ENCODE measurements at regions not wholly inside any gene's neighbourhood (a gene's known extent, or its start where the extent isn't known, plus 50 kb on each side); places are given as distances from the start of the nearest gene placed in this dataset.

- DNase-seq (no peak), ATAC-seq (ENCODE audit: low read depth in 2 of 2) (no peak)
- no peaks in the 10 kb centered on the region for H3K4me1 Mint-ChIP-seq
- H3K27ac Mint-ChIP-seq = no peak overlapping the region
- H3K4me3 Mint-ChIP-seq = no peak overlapping the region
- H3K27me3 Mint-ChIP-seq = no peaks in the 10 kb centered on the region
- H3K27me3 ChIP-seq (ENCODE audit: control insufficient read depth, insufficient read depth, low read length) = no peaks in the 10 kb centered on the region
- peaks cover 0 to 4% of the 10 kb centered on the region in 2 experiments for H3K9me3 ChIP-seq (ENCODE audit: control insufficient read depth in 2 of 2, low read length in 2 of 2)
- H3K4me1 ChIP-seq (ENCODE audit: control insufficient read depth, insufficient read depth, low read length, poor library complexity, severe bottlenecking) = no peaks in the 10 kb centered on the region
- H3K36me3 ChIP-seq (ENCODE audit: control insufficient read depth, insufficient read depth, low read length) = no peaks in the 10 kb centered on the region
- no peak overlapping the region for H3K4me3 ChIP-seq (ENCODE audit: low read depth, low read length)
- H3K36me3 Mint-ChIP-seq = no peaks in the 10 kb centered on the region
- peaks cover 1 to 27% (median 5%) of the 10 kb centered on the region in 7 donors for H3K9me3 Mint-ChIP-seq
- H3K27ac ChIP-seq (ENCODE audit: insufficient read depth, low read length, poor library complexity, severe bottlenecking) = no peak overlapping the region
Observed at GRCh38 chr14:84987042-84987441, 542.9 kb upstream of the FLRT2 start.

GRCh38 chr14:84988357-84988756, 541.6 kb upstream of the FLRT2 start:
- ATAC-seq (ENCODE audit: low read depth in 2 of 2) = no peak
- peaks cover 0 to 26% (median 7%) of the 10 kb centered on the region in 7 donors for H3K9me3 Mint-ChIP-seq

GRCh38 chr14:84991021-84991420, 538.9 kb upstream of the FLRT2 start:
- no peaks in the 10 kb centered on the region for H3K36me3 Mint-ChIP-seq
- H3K27ac Mint-ChIP-seq = no peak overlapping the region
- no peaks in the 10 kb centered on the region for H3K27me3 Mint-ChIP-seq
- DNase-seq = no peak
- Histone ChIP-seq H3K36me3 (ENCODE audit: control insufficient read depth, insufficient read depth, low read length) (no peaks in the 10 kb centered on the region), H3K4me1 (ENCODE audit: control insufficient read depth, insufficient read depth, low read length, poor library complexity, severe bottlenecking) (no peaks in the 10 kb centered on the region), H3K9me3 (ENCODE audit: control insufficient read depth in 2 of 2, low read length in 2 of 2) (no peaks in the 10 kb centered on the region), H3K4me3 (ENCODE audit: low read depth, low read length) (no peak overlapping the region), H3K27me3 (ENCODE audit: control insufficient read depth, insufficient read depth, low read length) (no peaks in the 10 kb centered on the region), H3K27ac (ENCODE audit: insufficient read depth, low read length, poor library complexity, severe bottlenecking) (no peak overlapping the region)
- ATAC-seq (ENCODE audit: low read depth in 2 of 2) = no peak
- no peak overlapping the region for H3K4me3 Mint-ChIP-seq
- H3K9me3 Mint-ChIP-seq = peaks cover 0 to 22% (median 4%) of the 10 kb centered on the region in 7 donors
- no peaks in the 10 kb centered on the region for H3K4me1 Mint-ChIP-seq

More at GRCh38 chr14:84988357-84988756, 541.6 kb upstream of the FLRT2 start:
- no peak for DNase-seq
- Mint-ChIP-seq H3K27me3 (no peaks in the 10 kb centered on the region), H3K27ac (no peak overlapping the region), H3K4me1 (no peaks in the 10 kb centered on the region), H3K36me3 (no peaks in the 10 kb centered on the region), H3K4me3 (no peak overlapping the region)
- H3K4me1 ChIP-seq (ENCODE audit: control insufficient read depth, insufficient read depth, low read length, poor library complexity, severe bottlenecking) = no peaks in the 10 kb centered on the region
- H3K27me3 ChIP-seq (ENCODE audit: control insufficient read depth, insufficient read depth, low read length) = no peaks in the 10 kb centered on the region
- H3K27ac ChIP-seq (ENCODE audit: insufficient read depth, low read length, poor library complexity, severe bottlenecking) = no peak overlapping the region
- H3K4me3 ChIP-seq (ENCODE audit: low read depth, low read length) = no peak overlapping the region
- no peaks in the 10 kb centered on the region for H3K36me3 ChIP-seq (ENCODE audit: control insufficient read depth, insufficient read depth, low read length)
- peaks cover 0 to 4% of the 10 kb centered on the region in 2 experiments for H3K9me3 ChIP-seq (ENCODE audit: control insufficient read depth in 2 of 2, low read length in 2 of 2)

GRCh38 chr14:84998216-84998615, 531.7 kb upstream of the FLRT2 start:
- no peaks in the 10 kb centered on the region for H3K27me3 Mint-ChIP-seq
- no peaks in the 10 kb centered on the region for H3K36me3 ChIP-seq (ENCODE audit: control insufficient read depth, insufficient read depth, low read length)
- ATAC-seq (ENCODE audit: low read depth in 2 of 2) (no peak), DNase-seq (no peak)
- no peaks in the 10 kb centered on the region for H3K27me3 ChIP-seq (ENCODE audit: control insufficient read depth, insufficient read depth, low read length)
- H3K4me1 Mint-ChIP-seq = no peaks in the 10 kb centered on the region
- peak overlapping the region in 1 of 4 donors; percentile 44 for H3K4me3 Mint-ChIP-seq
- no peaks in the 10 kb centered on the region for H3K36me3 Mint-ChIP-seq
- H3K4me1 ChIP-seq (ENCODE audit: control insufficient read depth, insufficient read depth, low read length, poor library complexity, severe bottlenecking) = no peaks in the 10 kb centered on the region
- H3K4me3 ChIP-seq (ENCODE audit: low read depth, low read length) = no peak overlapping the region
- H3K9me3 ChIP-seq (ENCODE audit: control insufficient read depth in 2 of 2, low read length in 2 of 2) = peaks cover 0 to 11% of the 10 kb centered on the region in 2 experiments
- no peak overlapping the region for H3K27ac Mint-ChIP-seq
- no peak overlapping the region for H3K27ac ChIP-seq (ENCODE audit: insufficient read depth, low read length, poor library complexity, severe bottlenecking)
- H3K9me3 Mint-ChIP-seq = peaks cover 2 to 37% (median 4%) of the 10 kb centered on the region in 7 donors

GRCh38 chr14:85002846-85003245, 527.1 kb upstream of the FLRT2 start:
- Histone ChIP-seq H3K4me3 (ENCODE audit: low read depth, low read length) (no peak overlapping the region), H3K27ac (ENCODE audit: insufficient read depth, low read length, poor library complexity, severe bottlenecking) (no peak overlapping the region), H3K36me3 (ENCODE audit: control insufficient read depth, insufficient read depth, low read length) (no peaks in the 10 kb centered on the region), H3K9me3 (ENCODE audit: control insufficient read depth in 2 of 2, low read length in 2 of 2) (peaks cover 0 to 6% of the 10 kb centered on the region in 2 experiments), H3K27me3 (ENCODE audit: control insufficient read depth, insufficient read depth, low read length) (no peaks in the 10 kb centered on the region), H3K4me1 (ENCODE audit: control insufficient read depth, insufficient read depth, low read length, poor library complexity, severe bottlenecking) (no peaks in the 10 kb centered on the region)
- no peak for ATAC-seq (ENCODE audit: low read depth in 2 of 2)
- Mint-ChIP-seq H3K9me3 (peaks cover 0 to 32% (median 7%) of the 10 kb centered on the region in 7 donors), H3K4me1 (no peaks in the 10 kb centered on the region), H3K27me3 (no peaks in the 10 kb centered on the region), H3K36me3 (no peaks in the 10 kb centered on the region), H3K27ac (no peak overlapping the region), H3K4me3 (no peak overlapping the region)
- no peak for DNase-seq

- Histone ChIP-seq H3K9me3 (ENCODE audit: control insufficient read depth in 2 of 2, low read length in 2 of 2) (peaks cover 0 to 11% of the 10 kb centered on the region in 2 experiments), H3K4me1 (ENCODE audit: control insufficient read depth, insufficient read depth, low read length, poor library complexity, severe bottlenecking) (no peaks in the 10 kb centered on the region), H3K27ac (ENCODE audit: insufficient read depth, low read length, poor library complexity, severe bottlenecking) (no peak overlapping the region), H3K27me3 (ENCODE audit: control insufficient read depth, insufficient read depth, low read length) (no peaks in the 10 kb centered on the region), H3K4me3 (ENCODE audit: low read depth, low read length) (no peak overlapping the region), H3K36me3 (ENCODE audit: control insufficient read depth, insufficient read depth, low read length) (no peaks in the 10 kb centered on the region)
- ATAC-seq (ENCODE audit: low read depth in 2 of 2) (no peak), DNase-seq (no peak)
- Mint-ChIP-seq H3K27ac (no peak overlapping the region), H3K36me3 (no peaks in the 10 kb centered on the region), H3K4me3 (no peak overlapping the region), H3K27me3 (no peaks in the 10 kb centered on the region), H3K4me1 (no peaks in the 10 kb centered on the region), H3K9me3 (peaks cover 0 to 32% (median 11%) of the 10 kb centered on the region in 7 donors)
Observed at GRCh38 chr14:85003805-85004204, 526.1 kb upstream of the FLRT2 start.

GRCh38 chr14:85009506-85009905, 520.4 kb upstream of the FLRT2 start:
- no peak overlapping the region for H3K4me3 Mint-ChIP-seq
- DNase-seq (no peak), ATAC-seq (ENCODE audit: low read depth in 2 of 2) (no peak)
- Histone ChIP-seq H3K9me3 (ENCODE audit: control insufficient read depth in 2 of 2, low read length in 2 of 2) (peaks cover 4 to 10% of the 10 kb centered on the region in 2 experiments), H3K27ac (ENCODE audit: insufficient read depth, low read length, poor library complexity, severe bottlenecking) (no peak overlapping the region), H3K27me3 (ENCODE audit: control insufficient read depth, insufficient read depth, low read length) (no peaks in the 10 kb centered on the region), H3K4me1 (ENCODE audit: control insufficient read depth, insufficient read depth, low read length, poor library complexity, severe bottlenecking) (no peaks in the 10 kb centered on the region), H3K36me3 (ENCODE audit: control insufficient read depth, insufficient read depth, low read length) (no peaks in the 10 kb centered on the region), H3K4me3 (ENCODE audit: low read depth, low read length) (no peak overlapping the region)
- peaks cover 0 to 30% (median 12%) of the 10 kb centered on the region in 7 donors for H3K9me3 Mint-ChIP-seq
- H3K4me1 Mint-ChIP-seq = no peaks in the 10 kb centered on the region
- no peaks in the 10 kb centered on the region for H3K27me3 Mint-ChIP-seq
- no peaks in the 10 kb centered on the region for H3K36me3 Mint-ChIP-seq
- H3K27ac Mint-ChIP-seq = no peak overlapping the region

- ATAC-seq (ENCODE audit: low read depth in 2 of 2) (no peak), DNase-seq (no peak)
- H3K9me3 Mint-ChIP-seq = peaks cover 0 to 37% (median 12%) of the 10 kb centered on the region in 7 donors
- H3K4me3 ChIP-seq (ENCODE audit: low read depth, low read length) = no peak overlapping the region
- no peak overlapping the region for H3K27ac ChIP-seq (ENCODE audit: insufficient read depth, low read length, poor library complexity, severe bottlenecking)
- H3K27me3 Mint-ChIP-seq = no peaks in the 10 kb centered on the region
- H3K4me1 ChIP-seq (ENCODE audit: control insufficient read depth, insufficient read depth, low read length, poor library complexity, severe bottlenecking) = no peaks in the 10 kb centered on the region
- H3K36me3 ChIP-seq (ENCODE audit: control insufficient read depth, insufficient read depth, low read length) = no peaks in the 10 kb centered on the region
- H3K4me1 Mint-ChIP-seq = no peaks in the 10 kb centered on the region
- no peak overlapping the region for H3K27ac Mint-ChIP-seq
- H3K4me3 Mint-ChIP-seq = no peak overlapping the region
- H3K36me3 Mint-ChIP-seq = no peaks in the 10 kb centered on the region
- H3K27me3 ChIP-seq (ENCODE audit: control insufficient read depth, insufficient read depth, low read length) = no peaks in the 10 kb centered on the region
- H3K9me3 ChIP-seq (ENCODE audit: control insufficient read depth in 2 of 2, low read length in 2 of 2) = peaks cover 4 to 10% of the 10 kb centered on the region in 2 experiments
Observed at GRCh38 chr14:85010186-85010585, 519.8 kb upstream of the FLRT2 start.
